Stomach (tissue), 8 donors: ENCODE measurements at regions not wholly inside any gene's neighbourhood (a gene's known extent, or its start where the extent isn't known, plus 50 kb on each side); places are given as distances from the start of the nearest gene placed in this dataset.

Source experiments
- DNase-seq, 2 donors: peaks; one replicate each; pipeline versions ENCODE4 v3.0.0 to v3.0.0-alpha.2; 2013 to 2019
- H3K27ac ChIP-seq, 5 donors: fragments of 200-600 bp in 4 of 5; sonication (generic) in 4 of 5; one replicate each; pipeline ENCODE4 v1.5.1; 2013 to 2019; ENCODE audit warnings: mild to moderate bottlenecking in 1 of 5, moderate library complexity in 1 of 5
- H3K27me3 ChIP-seq, 3 donors: fragments of 200-600 bp; sonication (generic); one replicate each; pipeline ENCODE4 v1.5.1; 2017 to 2019; ENCODE audit warnings: mixed run types in 1 of 3
- H3K36me3 ChIP-seq, 4 donors: fragments of 200-600 bp; sonication (generic); 1 replicate in 3 of 4; 2 replicates in 1 of 4; pipeline ENCODE4 v1.5.1; 2016 to 2019
- H3K4me1 ChIP-seq, 4 donors: fragments of 200-600 bp; sonication (generic); one replicate each; pipeline ENCODE4 v1.5.1; 2016 to 2019
- H3K4me3 ChIP-seq, 4 donors: fragments of 200-600 bp; sonication (generic) in 3 of 4; one replicate each; pipeline ENCODE4 v1.5.1; 2016 to 2019; ENCODE audit warnings: mild to moderate bottlenecking in 1 of 4
- H3K9me3 ChIP-seq, 4 donors: fragments of 200-600 bp; sonication (generic); one replicate each; pipeline ENCODE4 v1.5.1; 2016 to 2019
- EP300 ChIP-seq: sonication (generic); formaldehyde crosslinking; IDR thresholded peaks from one replicate; pipeline ENCODE4 v1.6.1; 2017; ENCODE audit warnings: antibody characterized with exemption
- POLR2A ChIP-seq, 4 donors: fragments of 450-650 bp; IDR thresholded peaks; one replicate each; pipeline ENCODE4 v1.6.1; 2016; ENCODE audit warnings: antibody characterized with exemption in 4 of 4, control low read depth in 2 of 4, mild to moderate bottlenecking in 1 of 4, moderate library complexity in 1 of 4
- POLR2AphosphoS5 ChIP-seq, 3 donors: sonication (generic); formaldehyde crosslinking; IDR thresholded peaks; one replicate each; pipeline ENCODE4 v1.6.1; 2016; ENCODE audit warnings: antibody characterized with exemption in 3 of 3
- WGBS, 5 donors: extraction: QIAGEN DNeasy Blood & Tissue Kit in 3 of 5; methylation state at CpG; one replicate each; pipeline versions ENCODE4 v1.1.5 to v1.1.7; 2013 to 2018; 5-methylcytosine and 5-hydroxymethylcytosine counted together
- intact Hi-C: fragments of 100-400 bp; cut with DNase I; formaldehyde crosslinking; loops from one replicate; pipeline ENCODE4 v1.15.1; 2023; ENCODE audit warnings: low total_unique reads
- TF ChIP-seq, protein P1 (sequence below), 7 experiments: fragments of 450-650 bp in 4 of 7; fragments of 200-600 bp in 3 of 7; sonication (generic) in 3 of 7; IDR thresholded peaks; one replicate each; pipeline ENCODE4 v1.5.1; 2016 to 2019; ENCODE audit warnings: antibody characterized with exemption in 7 of 7, control low read depth in 2 of 7, mild to moderate bottlenecking in 1 of 7
- donor health status: healthy with polysubstance abuse.
- donor health status: Bipolar disorder and iron deficiency.
- donor health status: healthy.

DNA sequence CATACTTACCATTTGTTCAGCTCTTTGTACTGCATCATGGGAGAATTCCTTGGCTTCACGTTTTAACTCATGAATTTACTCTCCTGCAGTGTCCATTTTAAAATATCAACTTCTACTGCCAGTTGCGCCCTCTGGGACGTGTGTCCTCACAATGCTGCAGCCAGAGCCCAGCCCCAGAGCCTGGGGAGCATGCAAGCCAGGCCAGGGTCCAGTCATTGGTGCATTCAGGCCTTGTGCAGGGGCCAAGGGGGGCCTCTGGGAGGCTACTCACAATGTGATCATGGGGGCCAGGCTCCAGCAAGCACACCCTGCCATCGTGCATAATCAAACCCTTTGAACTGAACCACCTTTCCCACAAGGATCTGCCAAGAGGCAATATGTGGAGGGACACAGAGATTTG, 105.6 kb upstream of the CCDC112 start:
- no peaks in the 10 kb centered on the region for H3K27me3 ChIP-seq
- H3K4me3 ChIP-seq: no peak overlapping the region
- DNase-seq: no peak
- no peaks in the 10 kb centered on the region for H3K9me3 ChIP-seq
- 54 to 67% (median 62%) methylated on average over 4 of the region's 4 CpGs for WGBS, 5 donors
- no peaks in the 10 kb centered on the region for H3K4me1 ChIP-seq
- no peaks in the 10 kb centered on the region for H3K36me3 ChIP-seq
- TF ChIP-seq EP300 (no peak), POLR2A (IDR thresholded peaks at IDR 0.05) (no peak), POLR2AphosphoS5 (IDR thresholded peaks at IDR 0.05) (no peak)
- TF ChIP-seq, protein P1, sequence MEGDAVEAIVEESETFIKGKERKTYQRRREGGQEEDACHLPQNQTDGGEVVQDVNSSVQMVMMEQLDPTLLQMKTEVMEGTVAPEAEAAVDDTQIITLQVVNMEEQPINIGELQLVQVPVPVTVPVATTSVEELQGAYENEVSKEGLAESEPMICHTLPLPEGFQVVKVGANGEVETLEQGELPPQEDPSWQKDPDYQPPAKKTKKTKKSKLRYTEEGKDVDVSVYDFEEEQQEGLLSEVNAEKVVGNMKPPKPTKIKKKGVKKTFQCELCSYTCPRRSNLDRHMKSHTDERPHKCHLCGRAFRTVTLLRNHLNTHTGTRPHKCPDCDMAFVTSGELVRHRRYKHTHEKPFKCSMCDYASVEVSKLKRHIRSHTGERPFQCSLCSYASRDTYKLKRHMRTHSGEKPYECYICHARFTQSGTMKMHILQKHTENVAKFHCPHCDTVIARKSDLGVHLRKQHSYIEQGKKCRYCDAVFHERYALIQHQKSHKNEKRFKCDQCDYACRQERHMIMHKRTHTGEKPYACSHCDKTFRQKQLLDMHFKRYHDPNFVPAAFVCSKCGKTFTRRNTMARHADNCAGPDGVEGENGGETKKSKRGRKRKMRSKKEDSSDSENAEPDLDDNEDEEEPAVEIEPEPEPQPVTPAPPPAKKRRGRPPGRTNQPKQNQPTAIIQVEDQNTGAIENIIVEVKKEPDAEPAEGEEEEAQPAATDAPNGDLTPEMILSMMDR (IDR thresholded peaks at IDR 0.05): no peak
- intact Hi-C loops: no loop called here
- H3K27ac ChIP-seq: no peak overlapping the region

DNA sequence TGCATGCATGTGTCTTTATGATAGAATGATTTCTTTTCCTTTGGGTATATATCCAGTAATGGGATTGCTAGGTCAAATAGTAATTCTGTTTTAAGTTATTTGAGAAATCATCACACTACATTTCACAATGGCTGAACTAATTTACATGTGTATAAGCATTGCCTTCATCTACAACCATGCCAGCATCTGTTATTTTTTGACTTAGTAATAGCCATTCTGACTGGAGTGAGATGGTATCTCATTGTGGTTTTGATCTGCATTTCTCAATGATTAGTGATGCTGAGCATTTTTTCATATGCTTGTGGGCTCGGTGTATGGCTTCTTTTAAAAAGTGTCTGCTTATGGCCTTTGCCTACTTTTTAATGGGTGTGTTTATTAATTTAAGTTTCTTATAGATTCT, 102.3 kb upstream of the CCDC112 start:
- no peaks in the 10 kb centered on the region for H3K4me1 ChIP-seq
- no peak for DNase-seq
- no peaks in the 10 kb centered on the region for H3K27me3 ChIP-seq
- intact Hi-C loops: no loop called here
- 87 to 90% (median 89%) methylated on average over 1 of the region's 1 CpG for WGBS, 5 donors
- H3K9me3 ChIP-seq: no peaks in the 10 kb centered on the region
- TF ChIP-seq, protein P1 (IDR thresholded peaks at IDR 0.05): no peak
- no peak for TF ChIP-seq EP300
- no peak for TF ChIP-seq POLR2AphosphoS5 (IDR thresholded peaks at IDR 0.05)
- TF ChIP-seq POLR2A (IDR thresholded peaks at IDR 0.05): no peak
- no peaks in the 10 kb centered on the region for H3K36me3 ChIP-seq
- no peak overlapping the region for H3K4me3 ChIP-seq
- H3K27ac ChIP-seq: no peak overlapping the region

DNA sequence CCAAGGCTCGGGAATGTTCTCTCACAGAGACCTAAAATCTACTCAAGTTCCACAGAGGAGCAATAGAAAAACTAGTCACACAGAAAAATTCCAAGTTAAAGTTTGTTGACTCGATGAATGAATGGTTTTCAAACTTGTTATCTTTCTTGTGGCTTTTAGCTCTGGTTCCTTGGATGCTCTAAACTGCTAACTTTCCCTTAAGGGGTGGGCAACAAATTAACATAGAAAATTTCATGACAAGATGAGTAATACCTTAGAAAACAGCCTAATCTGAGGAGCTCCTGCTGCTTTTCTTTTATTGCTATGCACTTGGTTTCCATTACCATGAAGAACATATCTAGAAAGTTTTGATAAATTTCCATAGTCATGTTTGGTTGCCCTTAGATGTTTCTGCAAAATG, 100.2 kb upstream of the CCDC112 start:
- H3K27me3 ChIP-seq: no peaks in the 10 kb centered on the region
- H3K4me1 ChIP-seq: peaks cover 0 to 10% (median 0%) of the 10 kb centered on the region in 4 donors
- WGBS, 5 donors: 47 to 66% (median 55%) methylated on average over 2 of the region's 2 CpGs
- no peaks in the 10 kb centered on the region for H3K36me3 ChIP-seq
- TF ChIP-seq EP300: no peak
- TF ChIP-seq POLR2AphosphoS5 (IDR thresholded peaks at IDR 0.05): no peak
- TF ChIP-seq, protein P1 (IDR thresholded peaks at IDR 0.05): no peak
- TF ChIP-seq POLR2A (IDR thresholded peaks at IDR 0.05): no peak
- H3K9me3 ChIP-seq: no peaks in the 10 kb centered on the region
- H3K27ac ChIP-seq: no peak overlapping the region
- intact Hi-C loops: no loop called here
- DNase-seq: no peak
- no peak overlapping the region for H3K4me3 ChIP-seq

DNA sequence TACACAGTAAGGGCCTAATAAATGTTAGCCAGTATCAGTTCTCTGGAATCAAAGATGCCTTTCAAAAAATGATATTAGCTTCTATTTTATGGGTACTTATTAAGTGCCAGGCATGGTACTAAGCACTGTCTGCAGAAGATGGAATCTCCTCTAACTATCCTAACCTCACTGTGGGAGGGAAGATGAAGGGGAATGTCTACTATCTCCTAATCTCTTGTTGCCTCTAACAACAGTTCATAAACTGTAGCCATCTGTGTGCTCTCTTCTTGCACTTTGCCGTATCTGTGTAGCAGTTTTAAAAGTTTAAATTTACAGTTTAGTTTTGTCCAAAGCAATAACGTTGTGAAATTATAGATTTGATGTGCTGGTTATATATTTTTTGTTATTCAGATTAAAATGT, 99.6 kb upstream of the CCDC112 start:
- intact Hi-C loops: no loop called here
- no peak overlapping the region for H3K4me3 ChIP-seq
- H3K36me3 ChIP-seq: no peaks in the 10 kb centered on the region
- H3K27ac ChIP-seq: no peak overlapping the region
- H3K9me3 ChIP-seq: no peaks in the 10 kb centered on the region
- peaks cover 0 to 10% (median 0%) of the 10 kb centered on the region in 4 donors for H3K4me1 ChIP-seq
- TF ChIP-seq EP300 (no peak), POLR2A (IDR thresholded peaks at IDR 0.05) (no peak), POLR2AphosphoS5 (IDR thresholded peaks at IDR 0.05) (no peak)
- TF ChIP-seq, protein P1 (IDR thresholded peaks at IDR 0.05): no peak
- no peaks in the 10 kb centered on the region for H3K27me3 ChIP-seq
- WGBS, 5 donors: 66 to 70% (median 67%) methylated on average over 2 of the region's 2 CpGs
- no peak for DNase-seq
